ENCODE measurements at regions not wholly inside any gene's neighbourhood (a gene's known extent, or its start where the extent isn't known, plus 50 kb on each side); places are given as distances from the start of the nearest gene placed in this dataset.

GRCh38 chr16:65981057-65981456, 385.4 kb upstream of the CDH5 start:
- no peak for TF ChIP-seq YY1 (IDR thresholded peaks at IDR 0.05; ENCODE audit: low read depth, low read length)
- no peak for TF ChIP-seq ATF3 (IDR thresholded peaks at IDR 0.05; ENCODE audit: insufficient read depth, low read depth, low read length)
- no peak for TF ChIP-seq JUND (IDR thresholded peaks at IDR 0.05; ENCODE audit: low read length)
- no peak for TF ChIP-seq BRCA1 (IDR thresholded peaks at IDR 0.05; ENCODE audit: low read depth, low read length)
- TF ChIP-seq POLR2AphosphoS5 (IDR thresholded peaks at IDR 0.05; ENCODE audit: low read depth, low read length): no peak
- no peak for TF ChIP-seq JUN (IDR thresholded peaks at IDR 0.05; ENCODE audit: low read depth, low read length)
- no peak for TF ChIP-seq POLR2A (IDR thresholded peaks at IDR 0.05; ENCODE audit: control extremely low read depth in 1 of 2, low read depth in 2 of 2, low read length in 2 of 2)
- TF ChIP-seq CREB1 (IDR thresholded peaks at IDR 0.05): no peak
- no peak for TF ChIP-seq TAF1 (IDR thresholded peaks at IDR 0.05; ENCODE audit: low read depth, low read length)
- TF ChIP-seq EP300 (IDR thresholded peaks at IDR 0.05; ENCODE audit: borderline replicate concordance in 1 of 2, low read depth in 2 of 2, low read length in 2 of 2): no peak
- no peak for TF ChIP-seq RAD21 (IDR thresholded peaks at IDR 0.05 in 1 of 2, conservative IDR thresholded peaks at IDR 0.05 in 1 of 2; ENCODE audit: low read depth in 2 of 2, low read length in 2 of 2)
- TF ChIP-seq CTCF (IDR thresholded peaks at IDR 0.05; ENCODE audit: control extremely low read depth in 1 of 3, insufficient read depth in 1 of 3, low read depth in 1 of 3, low read length in 3 of 3): no peak
- TF ChIP-seq RNF2 (IDR thresholded peaks at IDR 0.05; ENCODE audit: borderline replicate concordance, low read depth, low read length, missing control alignments, poor library complexity, severe bottlenecking): no peak
- no peak for TF ChIP-seq RFX5 (IDR thresholded peaks at IDR 0.05; ENCODE audit: borderline replicate concordance, low read depth, low read length)

Data from H1 (cell line).